NB4 (cell line): ENCODE measurements at regions not wholly inside any gene's neighbourhood (a gene's known extent, or its start where the extent isn't known, plus 50 kb on each side); places are given as distances from the start of the nearest gene placed in this dataset.

ENCODE experiments used
- DNase-seq: peaks from one replicate; pipeline ENCODE4 v3.0.0; 2010; ENCODE audit warnings: low read depth
- H3K4me3 ChIP-seq: one replicate; pipeline ENCODE4 v1.5.1; 2011; ENCODE audit warnings: mild to moderate bottlenecking, low read depth, low read length, moderate library complexity
- MYC ChIP-seq: IDR thresholded peaks from 2 replicates; pipeline ENCODE4 v1.6.1; 2011; ENCODE audit warnings: low read depth, low read length
- POLR2A ChIP-seq: IDR thresholded peaks from 2 replicates; pipeline ENCODE4 v1.6.1; 2011; ENCODE audit warnings: mild to moderate bottlenecking; ENCODE audit not compliant: insufficient read length; ENCODE audit errors: extremely low read depth
- TF ChIP-seq, protein P1 (sequence below): IDR thresholded peaks from 2 replicates; pipeline ENCODE4 v1.6.1; 2011; ENCODE audit warnings: low read depth, low read length
- TF ChIP-seq, protein P2 (sequence below): IDR thresholded peaks from one replicate; pipeline ENCODE4 v1.5.1; 2012; ENCODE audit warnings: low read depth, low read length

DNA sequence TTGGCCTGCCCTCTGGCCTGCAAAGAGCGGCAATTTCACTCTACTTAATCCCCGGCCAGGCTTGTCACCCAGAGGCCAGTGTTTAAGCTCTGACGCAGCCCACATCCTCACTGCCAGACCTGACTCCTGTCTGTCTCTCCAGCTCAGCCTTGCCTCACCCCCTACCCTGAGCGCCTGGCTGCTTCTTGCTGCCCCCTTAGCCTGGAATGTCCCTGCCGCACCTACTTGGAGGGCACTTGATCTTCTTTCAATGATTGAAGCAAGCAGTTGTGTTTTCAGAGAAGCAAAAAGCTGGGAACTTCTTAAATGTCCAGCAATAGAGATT is 87.4 kb upstream of the ZBTB40 start:
- no peak for TF ChIP-seq MYC
- TF ChIP-seq, protein P1, sequence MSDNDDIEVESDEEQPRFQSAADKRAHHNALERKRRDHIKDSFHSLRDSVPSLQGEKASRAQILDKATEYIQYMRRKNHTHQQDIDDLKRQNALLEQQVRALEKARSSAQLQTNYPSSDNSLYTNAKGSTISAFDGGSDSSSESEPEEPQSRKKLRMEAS = no peak
- TF ChIP-seq, protein P2, sequence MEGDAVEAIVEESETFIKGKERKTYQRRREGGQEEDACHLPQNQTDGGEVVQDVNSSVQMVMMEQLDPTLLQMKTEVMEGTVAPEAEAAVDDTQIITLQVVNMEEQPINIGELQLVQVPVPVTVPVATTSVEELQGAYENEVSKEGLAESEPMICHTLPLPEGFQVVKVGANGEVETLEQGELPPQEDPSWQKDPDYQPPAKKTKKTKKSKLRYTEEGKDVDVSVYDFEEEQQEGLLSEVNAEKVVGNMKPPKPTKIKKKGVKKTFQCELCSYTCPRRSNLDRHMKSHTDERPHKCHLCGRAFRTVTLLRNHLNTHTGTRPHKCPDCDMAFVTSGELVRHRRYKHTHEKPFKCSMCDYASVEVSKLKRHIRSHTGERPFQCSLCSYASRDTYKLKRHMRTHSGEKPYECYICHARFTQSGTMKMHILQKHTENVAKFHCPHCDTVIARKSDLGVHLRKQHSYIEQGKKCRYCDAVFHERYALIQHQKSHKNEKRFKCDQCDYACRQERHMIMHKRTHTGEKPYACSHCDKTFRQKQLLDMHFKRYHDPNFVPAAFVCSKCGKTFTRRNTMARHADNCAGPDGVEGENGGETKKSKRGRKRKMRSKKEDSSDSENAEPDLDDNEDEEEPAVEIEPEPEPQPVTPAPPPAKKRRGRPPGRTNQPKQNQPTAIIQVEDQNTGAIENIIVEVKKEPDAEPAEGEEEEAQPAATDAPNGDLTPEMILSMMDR = no peak
- TF ChIP-seq POLR2A = no peak
- DNase-seq = no peak
- H3K4me3 ChIP-seq = no peak overlapping the region

DNA sequence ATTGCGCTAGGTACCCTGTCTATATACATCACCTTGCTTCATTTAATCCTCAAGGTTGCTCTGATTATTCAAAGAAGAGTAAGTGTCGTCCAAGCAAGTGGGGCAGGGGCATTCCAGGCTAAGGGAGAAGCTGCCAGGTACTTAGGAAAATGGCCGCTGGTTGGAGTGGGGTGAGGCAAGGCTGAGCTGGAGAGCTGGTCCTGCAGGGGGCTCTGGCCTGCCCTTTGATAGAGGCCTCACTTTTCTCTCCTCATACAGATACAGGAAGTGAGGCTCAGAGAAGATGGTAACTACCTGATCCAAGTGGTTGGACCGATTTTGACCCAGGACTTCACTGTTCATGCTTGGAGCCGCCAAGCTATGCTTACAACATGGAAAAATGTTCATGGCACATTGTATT is 86.9 kb upstream of the ZBTB40 start:
- no peak overlapping the region for H3K4me3 ChIP-seq

DNA sequence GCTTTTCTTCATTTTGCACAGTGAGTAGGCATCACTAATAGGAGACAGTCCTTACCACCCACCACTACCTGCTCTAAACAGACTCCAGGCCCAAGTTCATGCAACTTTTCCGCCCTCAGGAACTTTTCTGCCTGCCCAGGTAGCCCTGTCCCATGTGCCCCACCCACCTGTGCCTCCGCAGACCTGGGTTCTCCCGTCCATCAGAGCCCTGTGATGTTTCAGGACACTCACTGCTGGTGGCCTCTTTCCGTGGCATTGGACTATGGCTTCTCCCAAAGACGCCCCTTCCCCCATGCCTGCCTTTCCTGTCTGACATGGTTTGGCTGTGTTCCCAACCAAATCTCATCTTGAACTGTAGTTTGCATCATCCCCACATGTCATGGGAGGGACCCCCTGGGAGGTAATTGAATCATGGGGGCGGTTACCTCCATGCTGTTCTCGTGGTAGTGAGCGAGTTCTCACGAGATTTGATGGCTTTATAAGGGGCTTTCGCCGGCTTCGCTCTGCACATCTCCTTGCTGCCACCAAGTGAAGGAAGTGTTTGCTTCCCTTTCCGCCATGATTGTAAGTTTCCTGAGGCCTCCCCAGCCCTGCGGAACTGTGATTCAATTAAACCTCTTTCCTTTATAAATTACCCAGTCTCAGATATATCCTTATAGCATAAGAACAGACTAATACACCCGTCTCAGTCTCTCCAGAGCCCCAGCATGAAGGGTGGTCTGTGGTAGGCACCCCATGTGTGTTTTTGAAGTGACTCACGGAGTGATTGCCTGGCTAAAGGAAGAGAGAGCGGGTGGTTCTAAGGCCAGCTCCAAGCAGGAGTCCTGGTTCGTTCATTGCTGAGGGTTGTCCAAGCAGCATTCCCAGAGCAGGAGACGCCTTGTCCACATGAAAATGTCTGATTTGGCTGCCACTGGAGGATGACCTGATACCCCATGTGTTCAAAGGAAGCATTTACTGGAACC is 86.0 kb upstream of the ZBTB40 start:
- TF ChIP-seq MYC (no peak), POLR2A (no peak)
- no peak for DNase-seq
- no peak overlapping the region for H3K4me3 ChIP-seq

More for the DNA sequence above, 86.9 kb upstream of the ZBTB40 start:
- DNase-seq = no peak
- TF ChIP-seq POLR2A = no peak
- TF ChIP-seq, protein P2 = peak; percentile 30
- no peak for TF ChIP-seq MYC

DNA sequence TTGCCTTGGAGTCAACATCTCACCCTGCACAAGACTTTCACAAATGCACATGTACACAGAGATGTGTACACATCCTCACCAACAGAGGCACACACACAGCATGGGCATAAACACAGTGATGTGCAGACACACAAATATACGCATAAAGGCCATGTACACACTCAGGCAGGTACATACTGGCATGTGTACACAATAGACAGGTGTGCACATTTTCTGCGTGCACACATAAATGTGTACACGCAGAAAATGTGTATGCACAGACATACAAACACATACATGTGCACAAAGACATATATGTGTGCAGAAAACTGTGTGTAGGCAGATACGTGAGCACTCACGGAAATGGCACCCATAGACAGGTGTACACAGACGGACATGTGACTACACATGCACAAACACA is 85.3 kb upstream of the ZBTB40 start:
- H3K4me3 ChIP-seq = no peak overlapping the region
- TF ChIP-seq, protein P1 = no peak
- TF ChIP-seq POLR2A = no peak
- TF ChIP-seq, protein P2 = no peak
- no peak for TF ChIP-seq MYC
- no peak for DNase-seq

DNA sequence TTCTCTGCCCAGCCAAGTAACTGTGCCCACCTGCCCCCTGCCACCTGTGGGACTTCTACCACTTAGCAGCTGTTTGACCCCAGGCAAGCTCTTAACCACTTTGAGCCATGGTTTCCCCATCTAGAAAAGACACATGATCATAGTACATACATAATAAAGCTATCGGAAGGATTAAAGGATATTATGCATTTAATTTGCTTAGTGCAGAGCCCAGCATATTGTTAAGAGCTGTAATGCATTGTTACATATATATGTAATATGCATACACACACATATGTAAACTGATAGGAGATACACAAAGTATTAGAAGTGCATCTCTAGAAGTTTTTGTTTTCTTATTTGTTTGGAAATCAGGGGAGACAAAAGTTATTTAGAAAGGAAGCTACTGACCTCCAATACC is 83.5 kb upstream of the ZBTB40 start:
- H3K4me3 ChIP-seq = no peak overlapping the region
- DNase-seq = no peak
- TF ChIP-seq POLR2A (no peak), MYC (no peak)
- TF ChIP-seq, protein P1 = no peak
- TF ChIP-seq, protein P2 = no peak

DNA sequence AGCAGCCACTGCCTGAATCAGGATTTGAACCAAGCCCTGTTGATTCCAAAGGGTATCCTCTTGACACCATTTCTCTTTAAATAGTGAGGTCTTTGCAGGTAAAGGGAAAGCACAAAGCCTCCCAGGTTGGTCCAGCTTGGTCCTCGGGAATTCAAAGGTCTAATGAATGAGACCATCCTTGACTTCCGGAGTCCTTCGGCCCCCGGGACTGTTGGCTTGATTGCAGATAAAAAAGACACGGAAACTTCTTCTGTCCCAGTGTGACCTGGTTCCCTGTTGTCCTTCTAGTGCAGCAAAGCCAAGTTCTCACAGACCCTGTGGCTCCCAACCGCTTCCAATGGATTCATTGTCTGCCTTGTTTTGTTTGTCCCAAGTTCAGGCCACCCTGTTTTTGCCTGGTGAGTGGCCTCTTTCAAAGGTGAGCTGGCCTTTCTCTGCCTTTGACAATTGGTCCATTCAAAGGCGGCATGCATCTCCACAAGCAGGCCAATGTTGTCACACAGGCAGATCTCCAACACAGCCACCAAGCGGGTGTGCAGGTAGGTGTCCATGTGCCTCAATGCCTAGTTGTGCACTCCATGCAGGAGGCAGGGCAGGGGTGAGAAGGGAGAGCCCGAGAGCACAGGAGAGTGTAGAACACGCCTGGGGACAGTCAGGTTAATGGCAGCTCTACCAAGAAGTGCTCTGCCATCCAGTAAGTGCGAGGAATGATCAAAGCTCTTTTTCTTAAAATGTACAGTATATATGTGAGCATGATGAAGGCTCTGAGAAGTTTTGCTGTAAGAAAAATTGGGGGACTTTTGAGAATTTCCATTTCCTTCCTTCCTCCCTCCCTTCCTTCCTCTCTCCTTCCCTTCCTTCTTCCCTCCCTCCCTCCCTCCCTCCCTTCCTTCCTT is 82.1 kb upstream of the ZBTB40 start:
- TF ChIP-seq POLR2A (no peak), MYC (no peak)
- TF ChIP-seq, protein P2 = no peak
- TF ChIP-seq, protein P1 = no peak
- DNase-seq = no peak
- H3K4me3 ChIP-seq = no peak overlapping the region
